NCI-H82 (cell line): ENCODE measurements at regions not wholly inside any gene's neighbourhood (a gene's known extent, or its start where the extent isn't known, plus 50 kb on each side); places are given as distances from the start of the nearest gene placed in this dataset.

ENCODE experiments used
- DNase-seq: peaks from one replicate; lab custom pipeline; 2025; lab: John Stamatoyannopoulos, UW

GRCh38 chr5:89988998-89989655 lies 420.4 kb downstream of the CETN3 start:
- no peak for DNase-seq

- DNase-seq: no peak
Observed at GRCh38 chr5:89988129-89988810, 421.3 kb downstream of the CETN3 start.

- no peak for DNase-seq
Observed at GRCh38 chr5:89983216-89983615, 426.3 kb downstream of the CETN3 start.

GRCh38 chr5:89981878-89982773 lies 427.4 kb downstream of the CETN3 start:
- no peak for DNase-seq

GRCh38 chr5:89981021-89981420 lies 428.5 kb downstream of the CETN3 start:
- DNase-seq: no peak

- no peak for DNase-seq
Observed at GRCh38 chr5:89973516-89973915, 436.0 kb downstream of the CETN3 start.

- peak; percentile 34 for DNase-seq
Observed at GRCh38 chr5:89972901-89973300, 436.7 kb downstream of the CETN3 start.

- DNase-seq: peak; percentile 33
Observed at GRCh38 chr5:89968958-89969381, 440.6 kb downstream of the CETN3 start.

GRCh38 chr5:89967771-89968444 lies 441.6 kb downstream of the CETN3 start:
- DNase-seq: no peak

- DNase-seq: no peak
Observed at GRCh38 chr5:89956838-89957237, 452.7 kb downstream of the CETN3 start.

GRCh38 chr5:89954916-89955315 lies 454.6 kb downstream of the CETN3 start:
- DNase-seq: peak; percentile 22

- DNase-seq: no peak
Observed at GRCh38 chr5:89951876-89952275, 457.7 kb downstream of the CETN3 start.

GRCh38 chr5:89950234-89950633 lies 459.3 kb downstream of the CETN3 start:
- no peak for DNase-seq

- no peak for DNase-seq
Observed at GRCh38 chr5:89948977-89949376, 460.6 kb downstream of the CETN3 start.

GRCh38 chr5:89946916-89947315 lies 462.6 kb downstream of the CETN3 start:
- DNase-seq: peak; percentile 6

GRCh38 chr5:89946508-89946907 lies 463.0 kb downstream of the CETN3 start:
- DNase-seq: peak; percentile 9

GRCh38 chr5:89942171-89942570 lies 467.4 kb downstream of the CETN3 start:
- no peak for DNase-seq

- no peak for DNase-seq
Observed at GRCh38 chr5:89936576-89936975, 473.0 kb downstream of the CETN3 start.

GRCh38 chr5:89934069-89934468 lies 475.5 kb downstream of the CETN3 start:
- DNase-seq: no peak

GRCh38 chr5:89932771-89933181 lies 476.8 kb downstream of the CETN3 start:
- no peak for DNase-seq

GRCh38 chr5:89930591-89931392 lies 478.8 kb downstream of the CETN3 start:
- no peak for DNase-seq
